HL-60 (cell line): ENCODE measurements at regions not wholly inside any gene's neighbourhood (a gene's known extent, or its start where the extent isn't known, plus 50 kb on each side); places are given as distances from the start of the nearest gene placed in this dataset.

Experiments
- DNase-seq, 2 experiments: peaks; one replicate each; pipeline ENCODE4 v3.0.0-alpha.2; 2010 to 2020; ENCODE audit warnings: low read depth in 1 of 2, low spot score in 1 of 2
- H3K27ac ChIP-seq: fragments of 250-450 bp; sonication (Bioruptor Pico); replicated peaks from 2 replicates; pipeline ENCODE4 v1.5.1; 2020; ENCODE audit warnings: mild to moderate bottlenecking, moderate library complexity
- H3K27me3 ChIP-seq: fragments of 250-450 bp; sonication (Bioruptor Pico); 2 replicates; pipeline ENCODE4 v1.5.1; 2021; ENCODE audit warnings: mild to moderate bottlenecking, moderate library complexity; ENCODE audit not compliant: insufficient read depth, poor library complexity, severe bottlenecking
- H3K4me3 ChIP-seq: replicated peaks from 2 replicates; pipeline ENCODE4 v1.5.1; 2011; ENCODE audit warnings: mild to moderate bottlenecking, control low read depth, low read length; ENCODE audit not compliant: insufficient read depth
- CTCF ChIP-seq: IDR thresholded peaks from one replicate; pipeline ENCODE4 v1.5.1; 2011; ENCODE audit warnings: low read length, control low read depth, inconsistent platforms; ENCODE audit not compliant: insufficient read depth
- GABPA ChIP-seq: IDR thresholded peaks from 2 replicates; pipeline ENCODE4 v1.6.1; 2012; ENCODE audit warnings: low read depth
- POLR2AphosphoS5 ChIP-seq: IDR thresholded peaks from 2 replicates; pipeline ENCODE4 v1.6.1; 2012; ENCODE audit warnings: low read depth
- SPI1 ChIP-seq: IDR thresholded peaks from 2 replicates; pipeline ENCODE4 v1.6.1; 2012; ENCODE audit warnings: low read depth, mild to moderate bottlenecking, borderline replicate concordance
- TF ChIP-seq, protein P1 (sequence below): IDR thresholded peaks from 2 replicates; pipeline ENCODE4 v1.6.1; 2012; ENCODE audit warnings: low read depth; ENCODE audit not compliant: insufficient replicate concordance

DNA sequence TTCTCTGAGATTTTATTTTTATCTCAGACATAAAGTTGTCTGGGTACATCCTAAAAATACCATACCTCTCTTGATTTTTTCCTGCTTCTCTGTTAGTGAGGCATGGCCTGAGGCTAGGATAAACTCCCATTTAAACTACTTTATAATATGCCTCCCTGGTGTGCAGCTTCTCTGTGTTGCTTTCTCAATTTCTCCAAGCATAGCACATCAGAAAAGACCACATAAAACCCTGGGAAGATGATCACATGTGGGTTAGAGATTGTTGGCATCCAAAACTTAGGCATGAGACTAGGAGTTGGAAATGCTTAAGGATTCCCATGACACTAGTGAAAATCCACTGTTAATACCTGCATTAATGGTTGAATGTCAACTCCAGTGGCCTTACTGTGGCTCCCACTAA is 254.6 kb downstream of the RND3 start:
- TF ChIP-seq, protein P1, sequence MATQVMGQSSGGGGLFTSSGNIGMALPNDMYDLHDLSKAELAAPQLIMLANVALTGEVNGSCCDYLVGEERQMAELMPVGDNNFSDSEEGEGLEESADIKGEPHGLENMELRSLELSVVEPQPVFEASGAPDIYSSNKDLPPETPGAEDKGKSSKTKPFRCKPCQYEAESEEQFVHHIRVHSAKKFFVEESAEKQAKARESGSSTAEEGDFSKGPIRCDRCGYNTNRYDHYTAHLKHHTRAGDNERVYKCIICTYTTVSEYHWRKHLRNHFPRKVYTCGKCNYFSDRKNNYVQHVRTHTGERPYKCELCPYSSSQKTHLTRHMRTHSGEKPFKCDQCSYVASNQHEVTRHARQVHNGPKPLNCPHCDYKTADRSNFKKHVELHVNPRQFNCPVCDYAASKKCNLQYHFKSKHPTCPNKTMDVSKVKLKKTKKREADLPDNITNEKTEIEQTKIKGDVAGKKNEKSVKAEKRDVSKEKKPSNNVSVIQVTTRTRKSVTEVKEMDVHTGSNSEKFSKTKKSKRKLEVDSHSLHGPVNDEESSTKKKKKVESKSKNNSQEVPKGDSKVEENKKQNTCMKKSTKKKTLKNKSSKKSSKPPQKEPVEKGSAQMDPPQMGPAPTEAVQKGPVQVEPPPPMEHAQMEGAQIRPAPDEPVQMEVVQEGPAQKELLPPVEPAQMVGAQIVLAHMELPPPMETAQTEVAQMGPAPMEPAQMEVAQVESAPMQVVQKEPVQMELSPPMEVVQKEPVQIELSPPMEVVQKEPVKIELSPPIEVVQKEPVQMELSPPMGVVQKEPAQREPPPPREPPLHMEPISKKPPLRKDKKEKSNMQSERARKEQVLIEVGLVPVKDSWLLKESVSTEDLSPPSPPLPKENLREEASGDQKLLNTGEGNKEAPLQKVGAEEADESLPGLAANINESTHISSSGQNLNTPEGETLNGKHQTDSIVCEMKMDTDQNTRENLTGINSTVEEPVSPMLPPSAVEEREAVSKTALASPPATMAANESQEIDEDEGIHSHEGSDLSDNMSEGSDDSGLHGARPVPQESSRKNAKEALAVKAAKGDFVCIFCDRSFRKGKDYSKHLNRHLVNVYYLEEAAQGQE: no peak
- no peak for TF ChIP-seq POLR2AphosphoS5
- TF ChIP-seq SPI1: no peak
- TF ChIP-seq CTCF: no peak
- Histone ChIP-seq H3K27me3 (no peaks in the 10 kb centered on the region), H3K4me3 (no peak overlapping the region), H3K27ac (no peak overlapping the region)
- no peak for DNase-seq

DNA sequence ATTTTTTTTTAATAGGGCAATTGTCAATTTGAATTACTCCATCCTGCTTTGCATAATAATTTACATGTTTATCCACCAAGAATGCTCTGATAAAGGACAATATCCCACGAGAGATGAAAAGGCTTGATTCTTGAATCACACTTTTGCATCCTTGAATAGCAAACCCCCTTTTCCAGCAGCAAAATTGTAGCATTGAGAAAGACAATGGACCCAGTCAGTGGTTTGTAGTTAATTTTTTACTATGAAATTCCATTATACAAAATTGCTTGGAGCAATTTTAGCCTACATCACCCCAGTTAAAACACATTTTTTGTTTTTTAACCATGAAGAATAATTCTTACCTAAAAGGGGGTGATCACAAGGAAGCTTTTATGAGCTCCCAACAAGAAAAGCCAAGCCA is 255.1 kb downstream of the RND3 start:
- no peak overlapping the region for H3K4me3 ChIP-seq
- DNase-seq: no peak
- no peak for TF ChIP-seq POLR2AphosphoS5
- TF ChIP-seq CTCF: no peak
- no peak for TF ChIP-seq GABPA
- TF ChIP-seq SPI1: no peak
- H3K27me3 ChIP-seq: no peaks in the 10 kb centered on the region
- H3K27ac ChIP-seq: no peak overlapping the region

DNA sequence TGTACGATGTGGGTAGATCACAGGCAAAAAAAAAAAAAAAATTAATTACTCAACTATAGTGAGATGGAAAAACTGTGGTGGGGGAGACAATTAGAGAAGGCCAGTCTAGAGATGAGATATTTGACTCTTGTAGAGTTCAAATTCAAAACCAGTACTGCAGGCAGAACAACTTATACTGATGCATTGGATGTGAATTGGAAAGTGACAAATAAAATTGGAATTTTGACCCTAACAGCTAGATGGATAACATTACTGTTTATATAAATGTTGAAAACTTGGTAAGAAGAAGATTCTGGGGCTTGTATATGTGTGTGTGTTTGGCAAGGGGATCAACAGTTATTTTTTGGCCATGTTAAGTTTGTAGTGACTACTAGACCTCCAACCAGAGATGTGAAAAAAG is 256.9 kb downstream of the RND3 start:
- no peak for DNase-seq
- TF ChIP-seq, protein P1: no peak
- TF ChIP-seq GABPA (no peak), CTCF (no peak), SPI1 (no peak), POLR2AphosphoS5 (no peak)

GRCh38 chr2:150230004-150230403 is 257.5 kb downstream of the RND3 start:
- no peak for DNase-seq
- H3K4me3 ChIP-seq: no peak overlapping the region
- TF ChIP-seq GABPA (no peak), SPI1 (no peak), POLR2AphosphoS5 (no peak), CTCF (no peak)
- TF ChIP-seq, protein P1: no peak
- no peaks in the 10 kb centered on the region for H3K27me3 ChIP-seq
- H3K27ac ChIP-seq: no peak overlapping the region

More for the DNA sequence above, 256.9 kb downstream of the RND3 start:
- Histone ChIP-seq H3K27me3 (no peaks in the 10 kb centered on the region), H3K27ac (no peak overlapping the region), H3K4me3 (no peak overlapping the region)
